22Rv1 (cell line): ENCODE measurements at regions not wholly inside any gene's neighbourhood (a gene's known extent, or its start where the extent isn't known, plus 50 kb on each side); places are given as distances from the start of the nearest gene placed in this dataset.

Experiments used
- H3K27ac ChIP-seq: fragments of 450-650 bp; 2 replicates; pipeline ENCODE4 v1.5.1; 2017
- CTCF ChIP-seq: fragments of 450-650 bp; IDR thresholded peaks from 2 replicates; pipeline ENCODE4 v1.5.1; 2017; ENCODE audit warnings: mild to moderate bottlenecking
- ZFX ChIP-seq: fragments of 450-650 bp; IDR thresholded peaks from 2 replicates; pipeline ENCODE4 v1.6.1; 2017; ENCODE audit warnings: antibody characterized with exemption, borderline replicate concordance

DNA sequence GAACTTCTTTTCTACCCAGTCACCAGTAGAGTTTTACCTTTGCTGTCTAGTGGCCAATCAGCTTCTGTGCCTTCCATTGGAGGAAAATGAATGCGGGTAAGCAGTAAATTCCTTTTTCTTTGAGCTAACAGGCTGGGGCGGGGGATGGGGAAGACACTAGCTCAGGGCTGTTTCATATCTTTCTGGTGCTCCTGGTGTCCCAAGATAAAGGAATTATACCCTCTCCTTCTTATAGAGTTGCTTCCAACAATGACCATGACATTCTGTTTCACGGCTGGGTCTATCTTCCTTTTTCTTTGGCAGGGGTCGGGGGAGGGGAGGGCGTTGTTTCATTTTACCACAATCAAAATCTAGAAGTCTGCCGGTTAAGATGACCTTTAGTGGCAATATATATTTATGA lies 51.2 kb upstream of the RPS23 start:
- TF ChIP-seq CTCF (no peak), ZFX (no peak)
- no peak overlapping the region for H3K27ac ChIP-seq
